Astrocyte (in vitro differentiated cells and primary cell): ENCODE measurements at regions not wholly inside any gene's neighbourhood (a gene's known extent, or its start where the extent isn't known, plus 50 kb on each side); places are given as distances from the start of the nearest gene placed in this dataset.

Source experiments
- DNase-seq: peaks from one replicate; pipeline ENCODE4 v3.0.0-alpha.2; 2010; ENCODE audit warnings: low read depth
- FAIRE-seq: peaks from 2 replicates; lab custom pipeline; 2011; peaks lifted over from hg19 to GRCh38; lab: Jason Lieb, UNC
- H2AFZ ChIP-seq: 2 replicates; pipeline ENCODE4 v1.6.0; 2012; ENCODE audit warnings: low read depth, low read length, inconsistent platforms
- H3K27ac ChIP-seq: 2 replicates; pipeline ENCODE4 v1.5.1; 2011; ENCODE audit warnings: low read depth, low read length, inconsistent platforms
- H3K27me3 ChIP-seq: 2 replicates; pipeline ENCODE4 v1.6.0; 2011; ENCODE audit warnings: low read length, inconsistent platforms; ENCODE audit not compliant: insufficient read depth
- H3K36me3 ChIP-seq: 2 replicates; pipeline ENCODE4 v1.5.1; 2011; ENCODE audit warnings: low read length, inconsistent platforms; ENCODE audit not compliant: insufficient read depth
- H3K4me1 ChIP-seq: 2 replicates; pipeline ENCODE4 v1.5.1; 2011; ENCODE audit warnings: low read length, inconsistent platforms; ENCODE audit not compliant: insufficient read depth
- H3K4me2 ChIP-seq: 2 replicates; pipeline ENCODE4 v1.6.0; 2012; ENCODE audit warnings: low read length, inconsistent platforms
- H3K4me3 ChIP-seq: 2 replicates; pipeline ENCODE4 v1.5.1; 2011; ENCODE audit warnings: low read depth, mild to moderate bottlenecking, low read length, inconsistent platforms; ENCODE audit not compliant: insufficient read depth
- H3K79me2 ChIP-seq: 2 replicates; pipeline ENCODE4 v1.6.0; 2012; ENCODE audit warnings: mild to moderate bottlenecking, low read length, inconsistent platforms; ENCODE audit not compliant: insufficient read depth
- H3K9ac ChIP-seq: 2 replicates; pipeline ENCODE4 v1.6.0; 2012; ENCODE audit warnings: mild to moderate bottlenecking, low read length, inconsistent platforms
- H3K9me3 ChIP-seq: 2 replicates; pipeline ENCODE4 v1.5.1; 2012; ENCODE audit warnings: low read depth, mild to moderate bottlenecking, low read length, inconsistent platforms; ENCODE audit not compliant: insufficient read depth
- H4K20me1 ChIP-seq: 2 replicates; pipeline ENCODE4 v1.6.0; 2012; ENCODE audit warnings: low read length, inconsistent platforms; ENCODE audit not compliant: insufficient read depth
- H3K27ac Mint-ChIP-seq: one replicate; pipeline ENCODE4 v1.8.0; 2021; ENCODE audit warnings: mild to moderate bottlenecking, mixed read lengths; ENCODE audit not compliant: unreplicated experiment
- H3K27me3 Mint-ChIP-seq: one replicate; pipeline ENCODE4 v1.8.0; 2021; ENCODE audit warnings: low read depth, mixed read lengths; ENCODE audit not compliant: unreplicated experiment
- H3K36me3 Mint-ChIP-seq: one replicate; pipeline ENCODE4 v1.8.0; 2021; ENCODE audit warnings: low read depth, mixed read lengths; ENCODE audit not compliant: unreplicated experiment
- H3K4me1 Mint-ChIP-seq: one replicate; pipeline ENCODE4 v1.8.0; 2021; ENCODE audit warnings: low read depth, mixed read lengths; ENCODE audit not compliant: unreplicated experiment
- H3K4me3 Mint-ChIP-seq: one replicate; pipeline ENCODE4 v1.8.0; 2021; ENCODE audit warnings: mild to moderate bottlenecking, moderate library complexity, mixed read lengths; ENCODE audit not compliant: unreplicated experiment
- H3K9me3 Mint-ChIP-seq: one replicate; pipeline ENCODE4 v1.8.0; 2021; ENCODE audit warnings: mild to moderate bottlenecking, mixed read lengths; ENCODE audit not compliant: unreplicated experiment
- EZH2 ChIP-seq: IDR thresholded peaks from 2 replicates; pipeline ENCODE4 v1.6.1; 2012; ENCODE audit warnings: mild to moderate bottlenecking, low read length, inconsistent platforms; ENCODE audit not compliant: insufficient read depth
- TF ChIP-seq, protein P1 (sequence below): IDR thresholded peaks from 2 replicates; pipeline ENCODE4 v1.5.1; 2011; ENCODE audit warnings: low read depth, mild to moderate bottlenecking, inconsistent platforms, low read length, moderate library complexity; ENCODE audit not compliant: insufficient read depth

DNA sequence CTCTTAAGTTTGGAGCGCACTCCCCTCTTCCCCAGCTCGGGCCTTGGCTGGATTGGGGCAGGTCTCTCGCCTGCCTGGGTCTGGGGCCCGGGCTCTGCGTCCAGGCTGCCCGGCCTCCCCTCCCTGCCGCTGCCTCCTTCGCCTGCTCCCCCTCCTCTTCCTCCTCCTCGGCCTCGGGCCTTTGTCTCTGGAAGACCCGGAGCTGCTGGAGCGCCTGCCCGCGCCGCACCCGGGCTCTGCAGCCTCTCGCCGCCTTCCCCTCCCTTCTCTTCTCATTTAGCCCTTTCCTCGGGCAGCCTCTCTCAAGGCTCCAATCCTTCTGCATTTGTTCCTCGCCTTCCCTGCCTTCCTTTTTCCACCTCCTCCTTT, 218.5 kb downstream of the C9orf50 start:
- no peak overlapping the region for H3K27ac ChIP-seq
- H3K4me1 Mint-ChIP-seq: peaks cover 16% of the 10 kb centered on the region
- H2AFZ ChIP-seq: peak overlapping the region; percentile 47
- H3K4me3 Mint-ChIP-seq: no peak overlapping the region
- TF ChIP-seq EZH2: no peak
- TF ChIP-seq, protein P1, sequence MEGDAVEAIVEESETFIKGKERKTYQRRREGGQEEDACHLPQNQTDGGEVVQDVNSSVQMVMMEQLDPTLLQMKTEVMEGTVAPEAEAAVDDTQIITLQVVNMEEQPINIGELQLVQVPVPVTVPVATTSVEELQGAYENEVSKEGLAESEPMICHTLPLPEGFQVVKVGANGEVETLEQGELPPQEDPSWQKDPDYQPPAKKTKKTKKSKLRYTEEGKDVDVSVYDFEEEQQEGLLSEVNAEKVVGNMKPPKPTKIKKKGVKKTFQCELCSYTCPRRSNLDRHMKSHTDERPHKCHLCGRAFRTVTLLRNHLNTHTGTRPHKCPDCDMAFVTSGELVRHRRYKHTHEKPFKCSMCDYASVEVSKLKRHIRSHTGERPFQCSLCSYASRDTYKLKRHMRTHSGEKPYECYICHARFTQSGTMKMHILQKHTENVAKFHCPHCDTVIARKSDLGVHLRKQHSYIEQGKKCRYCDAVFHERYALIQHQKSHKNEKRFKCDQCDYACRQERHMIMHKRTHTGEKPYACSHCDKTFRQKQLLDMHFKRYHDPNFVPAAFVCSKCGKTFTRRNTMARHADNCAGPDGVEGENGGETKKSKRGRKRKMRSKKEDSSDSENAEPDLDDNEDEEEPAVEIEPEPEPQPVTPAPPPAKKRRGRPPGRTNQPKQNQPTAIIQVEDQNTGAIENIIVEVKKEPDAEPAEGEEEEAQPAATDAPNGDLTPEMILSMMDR: no peak
- DNase-seq: no peak
- H3K36me3 Mint-ChIP-seq: no peaks in the 10 kb centered on the region
- H3K79me2 ChIP-seq: no peaks in the 10 kb centered on the region
- H3K9me3 Mint-ChIP-seq: no peaks in the 10 kb centered on the region
- H4K20me1 ChIP-seq: no peaks in the 10 kb centered on the region
- H3K4me2 ChIP-seq: peak overlapping the region; percentile 22
- H3K27me3 Mint-ChIP-seq: no peaks in the 10 kb centered on the region
- no peaks in the 10 kb centered on the region for H3K27me3 ChIP-seq
- H3K9ac ChIP-seq: peak overlapping the region; percentile 18
- no peaks in the 10 kb centered on the region for H3K9me3 ChIP-seq
- peak overlapping the region; percentile 4 for H3K27ac Mint-ChIP-seq
- H3K36me3 ChIP-seq: no peaks in the 10 kb centered on the region
- H3K4me1 ChIP-seq: peaks cover 15% of the 10 kb centered on the region
- no peak overlapping the region for H3K4me3 ChIP-seq
- FAIRE-seq: no peak

DNA sequence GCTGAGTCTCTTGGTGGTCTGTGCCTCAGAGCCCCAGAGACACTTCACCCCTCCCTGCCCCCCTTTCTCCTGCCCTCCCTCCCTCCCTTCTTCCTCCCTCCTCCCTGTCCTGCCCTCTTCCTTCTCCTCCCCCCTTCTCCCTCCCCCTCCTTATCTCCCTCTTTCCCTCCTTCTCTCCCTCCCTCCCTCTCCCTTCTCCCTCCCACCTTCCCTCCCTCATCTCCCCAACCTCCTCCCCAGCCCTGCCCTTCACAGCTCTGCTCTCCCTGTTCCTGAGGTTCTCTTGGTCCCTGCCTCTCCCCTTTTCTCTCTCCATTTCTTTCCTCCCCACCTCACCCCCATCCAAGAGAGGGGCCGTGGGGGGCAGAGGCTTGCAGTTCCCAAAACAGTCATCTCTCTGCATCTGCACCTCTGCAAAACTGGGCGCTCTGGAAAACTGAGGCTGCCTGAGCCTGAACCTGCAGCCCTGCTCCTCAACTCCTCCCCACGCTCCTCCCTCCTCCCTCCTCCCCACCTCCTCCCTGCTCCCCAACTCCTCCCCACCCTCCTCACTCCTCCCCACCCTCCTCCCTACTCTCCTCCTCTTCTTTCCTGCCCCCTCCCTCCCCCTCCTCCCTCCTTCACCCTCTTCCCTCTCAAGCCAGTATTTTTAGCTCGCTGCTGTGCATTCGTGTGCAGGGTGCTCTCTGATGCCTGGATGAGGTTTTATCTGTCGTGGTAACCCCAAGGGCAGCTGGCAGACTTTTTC, 219.1 kb downstream of the C9orf50 start:
- H3K27ac Mint-ChIP-seq: no peak overlapping the region
- peaks cover under 1% of the 10 kb centered on the region for H3K9me3 ChIP-seq
- H3K4me3 ChIP-seq: no peak overlapping the region
- H3K4me1 ChIP-seq: peaks cover 15% of the 10 kb centered on the region
- H3K27me3 Mint-ChIP-seq: no peaks in the 10 kb centered on the region
- no peaks in the 10 kb centered on the region for H3K36me3 Mint-ChIP-seq
- no peaks in the 10 kb centered on the region for H3K27me3 ChIP-seq
- H3K27ac ChIP-seq: no peak overlapping the region
- peak overlapping the region; percentile 47 for H2AFZ ChIP-seq
- DNase-seq: peak; percentile 18
- H3K9me3 Mint-ChIP-seq: no peaks in the 10 kb centered on the region
- FAIRE-seq: no peak
- H4K20me1 ChIP-seq: no peaks in the 10 kb centered on the region
- no peak overlapping the region for H3K9ac ChIP-seq
- peak overlapping the region; percentile 22 for H3K4me2 ChIP-seq
- no peak for TF ChIP-seq EZH2
- TF ChIP-seq, protein P1: no peak
- H3K4me1 Mint-ChIP-seq: peaks cover 16% of the 10 kb centered on the region
- H3K4me3 Mint-ChIP-seq: no peak overlapping the region
- H3K79me2 ChIP-seq: no peaks in the 10 kb centered on the region
- H3K36me3 ChIP-seq: no peaks in the 10 kb centered on the region

DNA sequence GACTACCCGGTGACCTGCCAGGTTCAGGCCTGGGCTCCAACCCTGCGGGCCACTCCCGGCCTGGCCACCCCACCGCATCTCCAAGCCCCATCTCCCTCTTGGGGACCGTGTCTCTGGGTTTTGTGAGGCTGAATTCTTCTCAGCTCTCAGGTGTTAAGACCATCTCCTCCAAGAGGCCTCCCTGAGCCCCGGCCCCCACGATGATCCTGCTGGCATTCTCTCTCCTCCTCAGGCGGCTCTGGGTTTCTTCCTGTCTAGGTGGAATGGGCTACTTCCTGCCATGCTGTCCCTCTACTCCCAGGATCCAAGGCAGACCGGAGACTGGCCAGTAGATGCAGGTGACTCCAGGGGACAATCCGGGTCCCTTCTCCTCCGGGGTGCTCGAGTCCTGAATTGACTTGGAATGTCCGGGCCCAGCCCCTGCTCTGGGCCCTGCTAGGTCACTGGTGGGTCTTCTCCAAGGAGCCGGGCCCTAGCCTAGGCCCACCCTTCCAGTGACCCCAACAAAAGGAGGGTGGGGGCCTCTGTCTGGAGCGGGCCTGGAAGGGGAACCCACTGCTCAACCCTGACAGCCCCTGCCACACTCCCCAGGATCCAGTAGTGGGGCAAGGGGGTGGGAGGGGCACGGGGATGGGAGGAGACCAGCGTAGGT, 219.8 kb downstream of the C9orf50 start:
- Histone ChIP-seq H3K4me3 (no peak overlapping the region), H3K4me1 (peaks cover 15% of the 10 kb centered on the region), H3K4me2 (no peak overlapping the region), H3K36me3 (no peaks in the 10 kb centered on the region), H3K79me2 (no peaks in the 10 kb centered on the region), H3K9ac (no peak overlapping the region), H2AFZ (no peak overlapping the region), H3K9me3 (peaks cover 2% of the 10 kb centered on the region), H3K27me3 (no peaks in the 10 kb centered on the region), H4K20me1 (no peaks in the 10 kb centered on the region), H3K27ac (no peak overlapping the region)
- Mint-ChIP-seq H3K4me3 (no peak overlapping the region), H3K27ac (no peak overlapping the region), H3K9me3 (no peaks in the 10 kb centered on the region), H3K27me3 (no peaks in the 10 kb centered on the region), H3K4me1 (peaks cover 11% of the 10 kb centered on the region), H3K36me3 (no peaks in the 10 kb centered on the region)
- DNase-seq (no peak), FAIRE-seq (no peak)
- TF ChIP-seq EZH2: no peak
- TF ChIP-seq, protein P1: no peak
